AML-193 (cell line): ENCODE measurements at regions not wholly inside any gene's neighbourhood (a gene's known extent, or its start where the extent isn't known, plus 50 kb on each side); places are given as distances from the start of the nearest gene placed in this dataset.

Experiments
- DNase-seq, 2 experiments: peaks; one replicate each; lab custom pipeline; 2025; lab: John Stamatoyannopoulos, UW

GRCh38 chr14:38063711-38064320 lies 143.9 kb upstream of the SSTR1 start:
- no peak for DNase-seq

GRCh38 chr14:38065106-38065762 lies 142.5 kb upstream of the SSTR1 start:
- no peak for DNase-seq

DNA sequence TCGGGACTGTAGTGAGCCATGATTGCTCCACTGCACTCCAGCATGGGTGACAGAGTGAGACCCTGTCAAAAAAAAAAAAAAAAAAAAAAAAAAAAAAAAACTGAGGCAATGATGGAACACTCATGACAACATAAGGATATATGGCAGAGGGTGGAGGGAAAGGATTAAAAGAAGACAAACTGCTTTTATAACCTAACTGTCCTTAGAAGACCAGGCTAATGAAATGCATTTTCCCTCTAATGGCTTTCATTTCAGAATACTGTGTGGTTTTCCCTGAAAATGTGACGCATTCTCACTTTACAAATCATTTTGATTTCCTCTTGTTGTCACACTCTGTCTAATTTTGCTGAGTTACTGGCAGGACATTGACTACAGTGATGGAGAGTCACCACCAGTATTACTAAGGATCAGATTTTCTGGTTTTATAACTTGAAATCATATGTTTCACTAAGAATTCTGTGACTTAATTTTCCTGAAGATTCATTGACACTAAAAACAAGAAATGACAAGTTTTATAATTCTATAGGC lies 137.6 kb upstream of the SSTR1 start:
- DNase-seq = no peak

DNA sequence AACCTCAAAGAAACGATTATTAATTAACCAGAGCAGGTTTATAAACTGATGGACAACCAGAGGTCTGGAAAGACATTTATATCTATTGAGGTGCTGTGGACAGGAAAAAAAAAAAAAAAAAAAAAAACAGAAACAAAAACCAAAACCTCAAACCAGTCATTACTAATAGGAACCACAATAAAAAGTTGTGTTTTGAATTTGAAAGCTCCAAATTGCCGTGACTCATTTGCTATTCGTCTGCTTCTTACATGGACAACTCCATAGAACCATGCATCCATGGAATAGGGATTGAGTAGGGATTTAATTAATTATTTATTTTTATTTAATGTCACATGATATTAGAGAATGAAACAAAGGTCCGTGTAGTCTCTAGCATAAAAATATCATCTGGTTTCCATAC lies 134.1 kb upstream of the SSTR1 start:
- no peak for DNase-seq

DNA sequence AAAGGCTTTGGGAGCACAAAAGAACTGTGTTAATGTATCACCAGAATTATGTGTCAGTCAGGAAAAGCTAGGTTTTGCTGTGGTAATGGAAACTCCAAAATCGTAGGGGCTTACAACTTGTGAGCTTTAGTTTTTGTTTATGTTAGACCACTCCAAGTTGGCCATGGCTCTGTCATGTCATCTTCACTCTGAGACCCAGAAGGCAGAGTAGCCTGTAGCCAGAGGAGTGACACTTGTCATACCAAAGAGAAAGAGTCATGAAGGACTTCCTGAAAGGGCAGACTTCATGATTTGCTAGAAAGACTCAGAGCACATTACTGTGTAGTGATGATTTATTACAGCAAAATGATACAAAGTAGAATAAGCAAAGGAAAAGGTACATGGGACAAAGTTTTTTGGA lies 133.6 kb upstream of the SSTR1 start:
- DNase-seq = no peak

DNA sequence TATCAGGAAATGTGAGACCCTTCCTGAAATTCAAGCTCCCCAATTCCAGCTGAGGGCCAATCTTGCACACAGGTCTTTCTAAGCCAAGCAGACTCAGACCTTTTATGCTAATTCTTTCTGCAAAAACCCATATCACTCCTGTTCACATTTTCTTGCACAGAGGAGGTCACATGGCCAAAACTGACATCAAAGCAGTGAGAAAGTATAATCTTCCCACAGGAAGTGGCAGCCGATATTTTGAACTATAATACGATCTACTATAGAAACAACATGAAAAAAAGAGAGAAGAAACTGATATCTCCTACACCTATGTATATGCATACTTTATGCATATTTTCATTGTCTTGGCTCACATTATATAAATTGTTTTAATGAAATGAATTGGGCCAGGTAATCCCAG lies 132.9 kb upstream of the SSTR1 start:
- no peak for DNase-seq

DNA sequence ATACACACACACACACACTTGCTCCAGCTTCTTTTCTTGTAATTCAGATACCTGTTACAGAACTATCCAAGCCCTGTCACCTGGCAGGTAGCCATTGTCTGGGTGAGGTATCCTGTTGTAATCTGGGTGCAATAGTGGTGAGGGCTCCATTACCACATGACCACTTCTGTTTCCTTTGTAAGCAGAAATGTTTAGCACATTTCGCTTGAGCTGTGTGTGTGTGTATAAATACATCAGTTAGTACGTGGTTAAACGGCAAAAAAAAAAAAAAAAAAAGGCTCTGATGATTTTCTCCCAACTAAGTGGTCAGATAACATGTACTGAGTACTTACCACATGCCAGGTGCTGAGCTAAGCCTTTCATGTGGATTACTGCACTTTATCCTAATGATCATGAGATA lies 129.3 kb upstream of the SSTR1 start:
- DNase-seq = no peak

DNA sequence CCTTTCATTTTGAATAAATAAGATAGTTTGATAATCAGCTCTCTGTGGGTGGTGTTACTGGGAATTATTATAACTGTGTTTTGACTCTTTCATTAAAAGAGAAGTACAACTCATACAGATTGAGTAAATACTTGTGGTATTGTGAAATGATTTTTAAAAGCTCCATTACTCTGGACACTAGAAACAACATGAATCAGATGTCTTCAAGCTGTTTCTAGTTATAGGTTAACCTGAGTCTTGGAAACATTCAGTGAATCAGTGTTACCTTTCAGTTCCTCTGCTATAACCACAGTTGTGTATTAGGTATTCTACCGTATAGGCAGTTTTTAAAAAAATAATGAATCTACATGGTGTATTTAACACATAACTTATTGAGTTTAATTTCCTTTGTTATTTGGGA lies 128.4 kb upstream of the SSTR1 start:
- no peak for DNase-seq

GRCh38 chr14:38079886-38080285 lies 127.8 kb upstream of the SSTR1 start:
- no peak for DNase-seq

GRCh38 chr14:38080696-38081095 lies 127.0 kb upstream of the SSTR1 start:
- DNase-seq = no peak

GRCh38 chr14:38083039-38083438 lies 124.7 kb upstream of the SSTR1 start:
- no peak for DNase-seq

DNA sequence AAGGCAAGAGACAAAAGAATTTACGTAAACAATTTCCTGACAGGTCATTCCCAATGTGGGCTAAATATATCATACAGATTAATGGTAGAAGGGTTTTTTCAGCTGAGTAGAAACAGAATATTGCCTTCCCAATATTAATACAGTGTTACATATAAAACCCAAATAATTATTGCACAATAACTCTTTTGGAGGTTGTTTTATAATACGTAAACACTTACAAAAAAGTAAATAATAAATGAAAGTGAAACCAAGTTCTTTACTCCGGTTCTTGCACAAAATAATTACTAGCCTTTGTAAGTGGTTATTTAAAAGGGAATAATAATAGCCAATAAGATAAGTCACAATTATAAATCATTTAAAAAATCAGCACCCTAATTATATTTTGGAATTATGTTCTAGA lies 118.6 kb upstream of the SSTR1 start:
- no peak for DNase-seq

GRCh38 chr14:38090506-38090905 lies 117.2 kb upstream of the SSTR1 start:
- DNase-seq = no peak

DNA sequence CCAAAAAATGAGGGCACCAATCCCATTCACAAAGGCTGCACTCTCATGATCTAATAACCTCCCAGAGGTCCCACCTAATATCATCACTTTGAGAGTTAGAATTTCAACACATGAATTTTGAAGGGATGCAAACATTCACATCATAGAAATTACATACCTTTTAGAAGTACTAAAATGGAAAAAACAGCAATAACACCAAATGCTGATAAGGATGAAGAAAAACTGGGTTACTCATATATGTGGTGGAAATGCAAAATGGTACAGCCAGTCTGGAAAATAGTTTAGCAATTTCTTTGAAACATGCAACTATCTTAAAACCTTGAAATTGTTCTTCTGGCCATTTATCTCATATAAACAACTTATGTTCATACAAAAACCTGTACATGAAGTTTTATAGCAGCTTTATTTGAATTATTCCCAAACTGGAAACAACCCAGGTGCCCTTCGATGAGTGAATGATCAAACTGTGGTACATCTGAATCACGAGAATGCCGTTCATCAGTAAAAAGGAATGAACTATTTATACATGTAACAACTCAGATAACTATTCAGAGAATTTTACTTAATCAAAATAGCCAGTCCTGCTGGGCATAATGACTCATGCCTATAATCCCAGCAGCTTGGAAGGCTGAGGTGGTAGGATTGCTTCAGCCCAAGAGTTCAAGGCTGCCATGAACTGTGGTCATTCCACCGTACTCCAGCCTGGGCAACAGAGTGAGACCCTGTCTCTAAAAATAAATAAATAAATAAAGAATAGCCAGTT lies 109.4 kb upstream of the SSTR1 start:
- no peak for DNase-seq

GRCh38 chr14:38101679-38102078 lies 106.0 kb upstream of the SSTR1 start:
- DNase-seq = no peak

DNA sequence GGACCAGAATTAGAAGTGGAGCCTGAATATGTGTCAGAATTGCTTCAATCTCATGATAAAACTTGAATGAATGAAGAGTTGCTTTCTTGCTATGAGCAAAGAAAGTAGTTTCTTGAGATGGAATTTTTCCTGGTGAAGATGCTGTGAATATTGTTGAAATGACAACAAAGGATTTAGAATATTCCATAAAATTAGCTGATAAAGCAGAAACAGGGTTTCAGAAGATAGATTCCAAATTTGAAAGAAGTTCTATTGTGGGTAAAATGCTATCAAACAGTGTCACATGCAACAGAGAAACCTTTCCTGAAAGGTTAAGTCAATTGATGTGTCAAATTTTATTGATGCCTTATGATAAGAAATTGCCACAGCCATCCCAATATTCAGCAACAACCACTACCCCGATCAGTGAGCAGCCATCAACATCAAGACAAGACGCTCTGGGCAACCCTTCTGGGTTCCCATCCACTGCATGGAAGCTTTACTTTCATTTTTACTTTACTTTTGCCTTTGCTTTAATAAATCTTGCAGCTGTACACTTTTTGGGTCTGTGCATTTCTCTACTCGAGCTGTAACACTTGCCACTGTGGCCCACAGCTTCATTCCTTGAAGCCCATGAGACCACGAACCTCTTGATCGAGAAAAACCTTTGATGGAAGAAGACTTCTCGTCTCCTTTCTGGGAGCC lies 104.0 kb upstream of the SSTR1 start:
- DNase-seq = no peak

DNA sequence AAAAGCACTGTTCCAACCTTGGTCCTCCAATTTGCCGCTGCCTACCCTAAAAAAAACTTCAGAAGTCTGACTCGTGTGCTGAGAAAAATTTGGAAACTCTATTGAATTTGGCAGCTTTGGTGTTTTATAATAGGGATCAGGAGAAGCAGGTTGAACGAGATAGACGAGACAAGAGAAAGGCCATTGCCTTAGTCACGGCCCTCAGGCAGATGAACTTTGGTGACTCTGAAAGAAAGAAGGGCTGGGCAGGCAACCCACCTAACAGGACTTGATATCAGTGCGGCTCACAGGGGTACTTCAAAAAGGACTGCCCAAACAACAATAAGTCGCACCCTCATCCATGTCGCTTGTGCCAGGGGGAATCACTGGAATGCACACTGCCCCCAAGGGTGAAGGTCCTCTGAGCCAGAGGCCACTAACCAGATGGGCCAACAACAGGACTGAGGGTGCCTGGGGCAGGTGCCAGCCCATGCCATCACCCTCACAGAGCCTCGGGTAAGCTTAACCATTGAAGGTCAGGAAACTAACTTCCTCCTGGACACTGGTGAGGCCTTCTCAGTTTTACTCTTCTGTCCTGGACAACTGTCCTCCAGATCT lies 102.5 kb upstream of the SSTR1 start:
- no peak for DNase-seq

GRCh38 chr14:38107216-38107631 lies 100.5 kb upstream of the SSTR1 start:
- DNase-seq = no peak

GRCh38 chr14:38108681-38109080 lies 99.0 kb upstream of the SSTR1 start:
- DNase-seq = no peak

DNA sequence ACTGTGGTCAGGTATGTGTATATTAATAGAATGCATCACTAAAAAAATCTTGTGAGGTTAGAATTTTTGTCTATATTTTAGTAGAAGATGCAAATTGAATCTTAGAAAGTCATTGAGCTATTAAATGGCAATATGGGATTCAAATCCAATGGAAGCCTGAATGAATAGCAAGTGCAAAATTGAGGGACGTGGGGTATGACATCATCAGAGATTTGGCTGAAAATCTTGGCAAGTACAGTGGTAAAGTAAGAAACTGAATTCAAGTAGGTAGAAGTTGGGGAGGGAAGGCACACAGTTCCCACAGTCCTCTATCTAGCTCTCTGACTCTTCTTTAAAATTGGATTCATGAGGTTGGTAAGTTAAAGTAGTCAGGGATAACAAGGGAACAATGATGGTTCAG lies 97.4 kb upstream of the SSTR1 start:
- DNase-seq = no peak

DNA sequence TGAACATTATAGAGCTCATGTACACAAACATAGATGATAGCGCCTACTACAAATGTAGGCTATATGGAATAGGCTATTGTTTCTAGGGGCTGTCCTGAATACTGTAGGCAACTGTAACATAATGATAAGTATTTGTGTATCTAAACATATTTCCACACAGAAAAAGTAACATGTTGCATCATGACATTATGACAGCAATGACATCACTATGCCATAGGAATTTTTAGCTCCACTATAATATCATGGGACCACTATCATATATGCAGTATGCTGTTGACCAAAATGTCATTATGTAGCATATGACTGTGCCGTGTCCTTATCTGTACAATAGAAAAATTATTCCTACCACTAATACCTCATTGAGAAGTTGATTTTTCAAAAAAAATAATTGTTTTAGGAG lies 96.7 kb upstream of the SSTR1 start:
- no peak for DNase-seq

DNA sequence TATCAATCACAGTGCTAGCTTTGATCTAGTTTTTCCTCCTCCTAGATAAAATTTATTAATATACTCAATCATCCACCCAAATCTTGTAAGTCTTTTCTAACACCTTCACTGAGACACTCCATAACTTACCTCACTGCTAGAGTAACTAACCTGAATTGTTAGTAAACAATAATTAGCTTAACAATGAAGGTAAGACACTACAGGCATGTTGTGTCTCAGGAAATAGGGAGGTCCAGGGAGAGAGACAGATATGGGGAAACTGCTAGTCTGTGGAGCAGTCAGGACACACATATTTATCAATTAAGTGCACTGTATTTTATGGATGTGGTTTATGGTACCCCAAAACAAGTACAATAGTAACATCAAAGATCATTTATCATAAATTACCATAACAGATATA lies 94.2 kb upstream of the SSTR1 start:
- DNase-seq = no peak
